NCI-H2196 treated with DMSO at 0.1 percent for 48 hours (cell line): ENCODE measurements at regions not wholly inside any gene's neighbourhood (a gene's known extent, or its start where the extent isn't known, plus 50 kb on each side); places are given as distances from the start of the nearest gene placed in this dataset.
"Not testable (repeated sequence)": the region's sequence is repeated elsewhere in the genome, so short reads cannot be mapped to it uniquely, and the experiment has no call there.

Source experiments
- DNase-seq: peaks from one replicate; lab custom pipeline; 2025; ENCODE audit not compliant: unreplicated experiment; lab: John Stamatoyannopoulos, UW

DNA sequence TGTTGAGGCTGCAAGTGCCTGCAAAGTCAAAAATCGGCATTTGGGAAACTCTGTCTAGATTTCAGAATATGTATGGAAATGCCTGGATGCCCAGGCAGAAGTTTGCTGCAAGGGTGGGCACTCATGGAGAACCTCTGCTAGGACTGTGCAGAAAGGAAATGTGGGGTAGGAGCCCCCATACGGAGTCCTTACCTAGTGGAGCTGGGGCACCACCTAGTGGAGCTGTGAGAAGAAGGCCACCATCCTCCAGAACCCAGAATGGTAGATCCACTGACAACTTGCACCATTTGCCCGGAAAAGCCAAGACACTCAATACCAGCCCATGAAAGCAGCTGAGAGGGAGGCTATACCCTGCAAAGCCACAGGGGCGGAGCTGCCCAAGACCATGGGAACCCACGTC lies 671.2 kb upstream of the ZWINT start:
- not testable (repeated sequence) for DNase-seq

DNA sequence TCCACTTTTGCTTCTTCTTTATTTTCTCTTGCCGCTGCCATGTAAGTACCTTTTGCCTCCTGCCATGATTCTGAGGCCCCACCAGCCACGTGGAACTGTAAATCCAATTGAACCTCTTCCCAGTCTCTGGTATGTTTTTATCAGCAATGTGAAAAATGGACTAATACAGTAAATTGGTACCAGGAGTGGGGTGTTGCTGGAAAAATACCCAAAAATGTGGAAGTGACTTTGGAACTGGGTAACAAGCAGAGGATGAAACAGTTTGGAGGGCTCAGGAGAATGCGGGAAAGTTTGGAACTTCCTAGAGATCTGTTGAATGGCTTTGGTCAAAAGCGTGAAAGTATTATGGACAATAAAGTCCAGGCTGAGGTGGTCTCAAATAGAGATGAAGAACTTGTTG lies 670.3 kb upstream of the ZWINT start:
- no peak for DNase-seq

DNA sequence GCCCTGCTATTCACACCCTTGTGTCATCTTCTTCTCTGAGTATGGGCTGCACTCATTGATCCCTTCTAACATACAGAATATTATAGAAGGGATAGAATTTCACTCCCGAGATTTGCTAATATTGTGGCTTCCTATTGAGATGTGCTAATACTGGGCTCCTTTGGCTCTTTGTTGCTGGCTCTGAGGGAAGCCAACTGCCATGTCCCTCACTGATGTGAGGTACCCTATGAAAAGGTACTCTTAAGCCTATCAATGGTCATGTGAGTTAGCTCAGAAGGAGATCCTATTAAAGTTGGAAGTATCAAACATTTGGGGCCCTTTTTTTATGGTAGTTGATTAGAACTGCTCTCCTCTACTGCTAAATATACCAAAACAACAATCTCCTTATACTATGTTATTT lies 665.2 kb upstream of the ZWINT start:
- DNase-seq: no peak

DNA sequence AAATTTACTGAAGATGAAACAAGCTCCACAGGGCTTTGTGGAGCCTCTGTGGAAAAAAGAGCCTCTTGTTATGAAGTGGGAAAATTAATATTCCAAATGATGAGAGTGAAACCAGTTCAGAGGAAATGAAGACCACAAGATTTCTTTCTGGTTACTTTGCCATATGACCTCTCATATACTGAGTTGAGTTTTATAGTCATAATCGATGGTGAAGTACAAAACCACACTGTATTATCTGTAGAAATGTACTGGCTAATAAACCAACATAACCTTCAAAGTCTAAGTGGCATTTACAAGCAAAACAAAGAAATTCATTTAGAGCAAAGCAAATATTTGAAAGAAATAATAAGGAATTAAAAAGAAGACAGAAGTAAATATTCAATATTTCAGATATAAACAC lies 662.6 kb upstream of the ZWINT start:
- no peak for DNase-seq

DNA sequence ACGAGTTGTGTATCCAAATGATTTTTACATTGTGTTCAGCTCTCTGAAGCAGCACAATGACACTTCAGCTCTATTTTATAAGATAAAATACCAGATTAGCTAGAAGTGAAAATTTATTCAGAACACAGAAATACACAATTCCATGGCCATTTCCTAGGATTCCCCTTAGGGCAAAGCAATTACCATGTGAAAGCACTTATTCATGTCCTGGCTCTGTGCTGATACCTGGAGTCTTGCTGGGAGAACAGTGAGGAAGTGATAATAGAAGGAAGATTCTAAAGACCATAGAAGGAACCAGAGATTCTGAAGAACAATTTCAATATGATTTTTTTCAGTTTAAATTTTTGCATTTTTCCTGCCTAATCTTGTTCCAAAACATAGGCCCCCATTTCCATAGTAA lies 657.4 kb upstream of the ZWINT start:
- DNase-seq: no peak

DNA sequence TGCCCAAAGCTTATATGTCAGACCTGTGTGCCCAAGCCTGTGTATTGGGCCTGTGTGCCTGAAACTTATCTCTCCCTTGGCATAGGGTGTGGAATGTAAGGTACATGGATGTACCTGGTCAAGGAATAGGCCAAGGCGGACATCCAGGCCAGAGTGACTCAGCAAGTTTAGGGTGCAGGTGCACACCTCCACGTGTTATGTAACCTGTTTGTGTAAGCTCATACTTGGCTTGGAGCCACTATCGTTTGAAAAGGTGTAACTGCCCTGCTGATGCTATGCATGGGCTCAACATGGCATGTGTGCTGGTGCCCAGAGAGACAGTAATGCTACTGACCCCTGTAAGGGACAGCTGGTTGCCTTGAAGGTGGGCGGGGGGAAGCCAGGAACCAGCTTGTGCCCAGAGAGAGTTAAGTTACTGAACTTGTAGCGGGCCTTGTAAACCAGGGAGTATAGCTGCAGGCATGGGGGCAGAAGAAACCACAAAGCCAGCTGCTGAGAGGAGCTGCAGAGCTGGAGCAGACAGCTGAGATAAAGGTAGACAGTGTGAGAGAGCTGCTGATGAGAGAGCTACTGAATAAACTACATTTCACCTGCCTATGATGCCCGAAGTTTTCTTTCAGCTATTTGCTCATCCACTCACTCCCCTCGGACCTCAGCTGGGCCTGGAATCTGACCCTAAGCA lies 656.4 kb upstream of the ZWINT start:
- DNase-seq: no peak

DNA sequence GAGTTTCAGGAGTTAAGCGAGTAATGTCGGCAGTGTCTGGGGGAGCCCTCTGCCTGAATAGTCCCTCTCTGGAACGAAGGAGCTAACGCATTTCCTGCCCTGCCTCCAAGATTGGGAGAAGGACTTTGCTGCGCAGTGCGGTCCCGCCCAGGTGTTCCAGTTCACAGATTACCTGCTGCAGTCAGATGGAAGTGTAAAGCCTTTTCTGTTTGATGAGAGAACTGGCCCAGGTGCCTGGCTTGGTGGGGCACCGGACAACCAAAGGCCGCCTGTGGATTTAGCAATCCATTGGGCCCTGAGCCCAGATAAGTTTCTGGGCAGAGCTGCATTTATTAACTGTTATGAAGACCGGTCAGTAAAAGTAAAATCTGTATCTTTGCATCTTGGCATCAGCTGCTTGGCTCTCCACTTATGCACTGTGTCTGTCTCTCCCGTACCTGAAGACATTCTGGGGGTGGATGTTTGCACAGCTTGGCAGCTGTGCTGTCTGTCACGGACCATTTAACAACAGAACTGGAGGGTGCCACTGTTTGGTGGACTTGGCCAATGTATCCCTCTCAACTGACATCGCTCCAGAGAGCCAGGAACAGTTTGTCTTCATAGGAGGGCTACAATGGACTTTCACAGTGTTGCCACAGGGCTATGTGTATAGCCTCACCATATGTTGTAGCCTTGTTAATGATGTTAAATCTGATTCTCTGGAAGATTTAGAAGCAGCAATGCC lies 654.7 kb upstream of the ZWINT start:
- DNase-seq: no peak

DNA sequence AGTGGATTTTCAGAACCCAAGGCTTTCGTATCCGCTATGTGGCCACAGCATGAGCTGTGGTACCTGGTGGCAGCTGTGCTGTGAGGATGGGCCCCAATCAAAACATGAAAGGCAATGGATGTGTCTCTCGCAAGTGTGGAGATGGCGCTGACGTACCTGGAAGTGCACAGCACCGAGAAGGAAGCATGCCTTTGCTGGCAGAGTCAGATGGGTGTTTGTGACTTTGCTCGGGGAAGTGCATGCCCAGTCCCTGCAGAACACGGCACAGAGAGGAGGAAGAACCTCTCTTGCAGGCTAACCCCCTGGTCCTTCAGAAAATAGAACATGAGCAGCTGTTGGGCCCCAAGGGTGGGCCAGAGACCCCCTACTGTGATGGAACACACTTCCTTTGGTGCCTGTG lies 654.1 kb upstream of the ZWINT start:
- no peak for DNase-seq

DNA sequence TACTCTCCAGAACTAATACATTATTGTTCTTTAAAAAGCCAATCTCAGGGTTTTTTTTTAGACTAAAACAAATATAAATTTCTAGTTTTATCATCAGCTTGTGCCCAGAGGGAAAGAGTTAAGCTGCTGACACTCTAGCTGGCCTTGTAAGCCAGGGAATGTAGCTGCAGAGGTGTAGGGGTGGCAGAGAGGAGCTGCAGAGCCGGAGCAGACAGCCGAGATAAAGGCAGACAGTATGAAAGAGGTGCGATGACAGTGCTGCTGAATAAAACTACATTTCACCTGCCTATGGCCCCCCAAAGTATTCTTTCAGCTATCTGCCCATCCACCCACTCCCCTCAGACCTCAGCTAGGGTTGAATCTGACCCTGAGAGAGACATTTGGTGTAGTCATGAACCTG lies 653.7 kb upstream of the ZWINT start:
- no peak for DNase-seq

DNA sequence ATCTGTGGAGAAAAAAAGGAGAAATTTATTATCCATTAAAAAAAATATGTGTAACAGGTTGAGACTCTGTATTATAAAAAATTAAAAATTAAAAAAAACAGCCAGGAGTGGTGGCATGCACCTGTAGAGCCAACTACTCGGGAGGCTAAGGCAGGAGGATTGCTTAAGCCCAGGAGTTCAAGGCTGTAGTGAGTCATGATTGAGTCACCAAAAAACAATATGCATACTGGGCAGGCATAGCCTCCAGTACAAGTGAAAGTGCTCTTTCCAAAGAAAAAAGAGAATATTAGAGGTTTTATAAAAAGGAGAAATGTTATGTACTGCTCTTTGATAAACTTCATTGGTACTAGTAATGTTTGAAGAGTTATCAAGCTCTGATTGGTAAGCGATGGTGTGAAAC lies 647.1 kb upstream of the ZWINT start:
- no peak for DNase-seq

DNA sequence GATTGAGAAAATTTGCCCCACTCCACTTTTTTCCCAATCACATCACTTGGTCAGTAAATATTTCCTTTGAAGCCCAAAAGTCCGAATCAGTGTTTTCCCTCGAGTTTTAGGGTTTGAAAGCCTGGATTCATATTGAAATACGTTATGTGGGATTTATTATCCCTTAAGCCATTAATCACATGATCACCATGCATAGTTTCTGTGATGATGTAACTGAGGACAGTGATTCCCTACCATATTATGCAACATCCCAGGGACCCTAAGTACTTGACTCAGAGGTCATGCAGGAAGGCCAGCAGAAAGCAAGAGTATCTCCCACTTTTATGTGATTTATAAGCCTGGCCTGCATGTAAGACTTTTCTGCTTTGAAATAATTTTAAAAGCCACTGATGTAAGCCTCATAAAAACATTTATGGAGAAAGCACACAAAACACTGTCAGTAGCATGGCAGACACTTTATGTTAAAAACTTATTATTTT lies 630.6 kb upstream of the ZWINT start:
- no peak for DNase-seq

DNA sequence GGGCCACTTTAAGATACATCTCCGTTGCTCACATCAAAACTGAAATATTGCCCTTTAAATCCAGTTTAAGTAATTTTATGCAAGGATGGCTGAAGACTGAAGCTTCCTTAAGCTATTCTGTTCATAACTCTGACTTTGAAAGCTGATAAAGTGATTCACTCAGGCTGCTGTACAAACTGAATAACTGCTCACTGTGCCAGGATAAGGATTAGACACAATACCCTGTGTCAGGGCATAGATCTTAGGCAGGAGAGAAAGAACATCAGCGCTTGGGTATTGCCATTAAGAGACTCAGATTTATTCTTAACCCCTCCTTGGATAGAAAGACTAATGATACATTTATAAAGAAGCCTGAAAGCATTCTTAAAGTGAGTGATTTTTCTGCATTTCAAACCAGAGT lies 614.5 kb upstream of the ZWINT start:
- no peak for DNase-seq

DNA sequence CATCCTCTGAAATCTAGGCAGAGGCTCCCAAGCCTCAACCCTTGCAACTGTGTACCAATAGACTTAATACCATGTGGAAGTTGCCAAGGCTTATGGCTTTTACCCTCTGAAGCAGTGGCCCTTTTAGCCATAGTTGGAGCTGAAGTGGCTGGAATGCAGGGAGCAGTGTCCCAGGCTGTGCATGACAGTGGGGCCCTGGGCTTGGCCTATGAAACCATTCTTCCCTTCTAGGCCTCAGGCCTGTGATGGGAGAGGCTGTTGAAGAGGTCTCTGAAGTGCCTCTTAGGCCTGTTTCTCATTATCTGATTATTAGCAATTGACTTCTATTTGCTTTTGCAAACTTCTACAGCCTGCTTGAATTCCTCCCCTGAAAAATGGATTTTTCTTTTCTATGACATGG lies 612.7 kb upstream of the ZWINT start:
- DNase-seq: no peak

DNA sequence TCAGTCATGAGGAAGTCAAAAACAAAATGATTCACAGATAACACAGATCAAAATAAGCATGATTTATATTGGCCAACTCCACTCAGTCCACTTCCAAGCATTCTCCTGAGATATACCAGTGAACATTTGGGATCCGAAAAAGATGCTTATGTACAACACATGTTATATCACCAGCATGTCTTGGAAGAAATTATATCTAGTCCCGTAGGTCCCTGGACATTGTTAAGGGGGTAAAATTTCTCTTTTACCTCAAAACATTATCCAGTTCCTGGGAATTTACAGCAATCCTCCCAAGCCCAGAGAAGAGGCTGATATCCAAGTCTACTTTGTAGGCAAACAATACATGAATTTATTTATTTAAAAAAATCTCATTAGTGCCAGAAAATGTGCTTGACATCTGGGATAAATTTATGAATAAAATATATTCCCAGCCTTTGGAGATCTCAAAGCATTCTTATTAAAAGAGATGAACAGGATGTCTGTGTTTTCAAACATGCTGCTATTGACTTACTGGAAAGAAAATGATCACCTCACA lies 582.2 kb upstream of the ZWINT start:
- DNase-seq: no peak

DNA sequence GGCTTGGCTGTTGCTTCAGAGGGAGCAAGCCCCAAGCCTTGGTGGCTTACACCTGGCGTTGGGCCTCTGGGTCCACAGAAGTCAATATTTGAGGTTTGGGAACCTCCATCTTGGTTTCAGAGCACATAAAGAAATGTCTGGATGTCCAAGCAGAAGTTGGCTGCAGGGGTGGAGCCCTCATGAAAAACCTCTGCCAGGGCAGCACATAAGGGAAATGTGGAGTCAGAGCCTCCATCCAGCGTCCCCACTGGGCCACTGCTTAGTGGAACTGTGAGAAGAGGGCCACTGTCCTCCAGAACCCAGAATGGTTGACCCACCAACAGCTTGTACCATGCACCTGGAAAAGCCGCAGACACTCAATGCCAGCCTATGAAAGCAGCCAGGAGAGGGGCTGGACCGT lies 573.5 kb upstream of the ZWINT start:
- DNase-seq: no peak

DNA sequence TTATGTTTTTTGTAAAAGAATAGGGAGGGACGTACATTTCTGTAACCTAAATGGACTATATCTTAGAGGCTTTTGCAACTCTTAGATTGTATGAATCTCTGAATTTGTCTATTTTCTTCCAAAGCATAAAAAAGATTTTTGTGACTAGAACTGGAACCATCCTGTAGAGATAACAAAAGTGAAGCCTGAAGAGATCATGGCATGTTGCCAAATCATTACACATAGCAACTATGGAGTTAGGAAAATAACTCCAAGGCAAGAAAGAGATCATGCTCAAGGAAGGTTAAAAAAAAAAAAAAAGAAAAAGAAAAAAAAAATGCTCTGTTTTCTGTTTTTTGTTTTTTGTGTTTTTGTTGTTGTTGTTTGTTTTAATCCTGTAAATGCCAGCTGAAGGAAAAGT lies 567.7 kb upstream of the ZWINT start:
- DNase-seq: no peak

DNA sequence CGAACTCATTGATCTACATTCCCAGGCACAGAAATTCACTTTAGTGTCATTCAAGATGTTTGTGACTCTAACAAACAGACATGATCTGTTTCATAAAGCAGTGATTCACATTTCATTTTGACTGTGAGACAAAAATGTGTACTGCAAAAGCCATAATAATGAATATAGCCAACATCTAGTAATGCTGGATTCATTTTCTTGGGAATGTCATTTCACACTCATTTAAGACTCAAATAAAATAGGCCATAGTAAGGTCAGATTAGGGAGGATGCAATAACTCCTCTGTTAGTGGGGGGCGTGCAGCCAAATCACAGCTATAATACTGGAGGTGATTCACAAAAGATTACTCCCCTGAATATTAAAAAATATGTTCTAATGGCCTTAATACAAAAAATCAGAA lies 566.6 kb upstream of the ZWINT start:
- DNase-seq: no peak

DNA sequence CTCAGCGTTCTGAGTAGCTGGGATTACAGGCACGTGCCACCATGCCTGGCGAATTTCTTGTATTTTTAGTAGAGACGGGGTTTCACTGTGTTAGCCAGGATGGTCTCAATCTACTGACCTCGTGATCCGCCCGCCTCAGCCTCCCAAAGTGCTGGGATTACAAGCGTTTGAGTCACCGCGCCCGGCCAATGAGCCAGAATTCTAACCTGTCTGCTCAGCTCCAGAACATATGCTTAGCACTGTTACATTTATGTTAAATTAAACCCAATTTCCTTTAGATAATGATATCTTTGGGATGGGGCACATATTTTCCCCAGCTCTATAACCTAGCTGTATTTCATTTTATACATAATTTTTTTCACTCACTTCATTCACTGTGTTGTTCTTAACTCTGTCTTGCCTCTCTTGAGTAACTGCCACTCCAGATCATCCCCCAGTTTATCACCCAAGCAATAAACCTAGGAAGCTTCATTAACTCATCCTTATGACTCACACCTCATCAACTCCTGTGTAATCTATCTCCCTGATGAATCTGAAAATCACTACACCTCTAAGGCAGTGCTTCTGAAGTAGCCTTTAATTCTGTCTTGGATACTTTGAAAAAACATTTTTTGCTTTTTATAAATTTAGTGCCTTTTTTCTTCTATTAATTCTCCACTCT lies 559.7 kb upstream of the ZWINT start:
- no peak for DNase-seq

DNA sequence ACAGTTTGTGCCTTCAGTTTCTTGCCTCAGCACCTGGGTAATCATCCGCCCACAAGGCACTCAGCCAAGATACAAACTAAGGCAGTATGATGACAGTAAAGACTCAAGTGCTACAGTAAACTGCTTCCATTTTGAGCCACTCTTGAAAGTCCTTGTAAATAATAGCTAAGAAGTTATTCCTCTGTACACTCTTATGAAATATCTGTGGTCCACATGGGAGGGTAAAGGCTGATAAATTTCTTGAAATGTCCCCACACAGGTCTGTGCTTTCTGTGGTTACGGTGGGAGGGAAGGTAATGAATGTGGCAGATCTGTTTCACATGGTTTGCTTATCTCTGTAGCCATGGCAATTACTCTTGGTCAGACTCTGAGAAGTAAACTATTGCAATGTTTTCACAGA lies 551.0 kb upstream of the ZWINT start:
- DNase-seq: no peak

DNA sequence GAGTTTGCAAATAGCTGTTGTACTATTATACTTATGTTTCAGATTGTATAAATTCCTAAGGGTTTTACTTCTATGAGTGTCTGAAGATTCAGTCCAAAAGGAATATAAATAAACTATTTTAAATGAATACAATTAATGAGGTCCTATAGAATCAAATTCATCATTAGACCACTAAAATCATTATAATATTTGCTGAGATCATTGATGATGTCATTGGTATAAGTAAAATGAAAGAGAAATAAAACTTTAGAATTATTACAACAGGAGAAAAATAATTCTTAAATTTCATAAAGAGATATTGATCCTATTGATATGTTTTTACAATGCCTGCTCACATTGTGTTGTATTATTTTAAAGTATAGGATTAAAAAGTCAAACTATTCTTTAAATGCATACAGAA lies 544.0 kb upstream of the ZWINT start:
- no peak for DNase-seq

DNA sequence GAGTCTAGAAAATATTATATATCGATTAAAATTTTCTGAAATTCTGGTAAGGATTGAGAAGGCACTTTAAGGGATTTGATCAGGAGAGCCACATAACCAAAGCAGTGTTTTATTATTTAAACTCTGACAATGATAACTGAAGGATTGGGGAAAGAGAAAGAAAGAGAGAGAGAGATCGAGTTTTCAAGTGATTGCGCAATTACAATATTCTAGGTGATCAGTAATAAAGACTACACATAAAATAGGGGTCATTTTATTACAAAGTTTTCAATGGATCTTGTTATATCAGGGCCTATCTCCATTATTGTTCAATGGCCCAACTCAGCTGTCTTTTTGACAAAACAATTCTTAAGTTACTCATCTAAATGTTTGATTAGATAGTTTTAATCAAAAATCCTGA lies 541.5 kb upstream of the ZWINT start:
- no peak for DNase-seq

DNA sequence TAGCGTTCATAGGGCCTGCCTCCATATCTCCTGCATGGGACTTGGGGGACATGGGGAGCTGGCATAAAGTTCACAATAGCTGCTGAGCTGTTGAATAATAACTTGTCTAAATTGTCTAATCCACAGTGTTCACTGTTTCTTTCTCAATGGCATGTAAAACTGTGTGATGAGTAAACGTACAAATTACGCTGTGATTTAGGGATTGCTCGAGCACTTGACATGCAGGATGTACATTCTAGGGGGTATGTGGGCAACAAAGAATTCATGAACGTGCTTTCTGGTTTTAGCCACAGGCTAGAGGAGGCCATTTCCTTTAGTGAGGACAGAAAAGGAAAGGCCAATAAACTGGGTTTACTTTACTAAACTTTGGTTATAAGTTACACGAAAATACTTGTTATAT lies 534.2 kb upstream of the ZWINT start:
- DNase-seq: no peak
